AG04450 (cell line): ENCODE measurements at regions not wholly inside any gene's neighbourhood (a gene's known extent, or its start where the extent isn't known, plus 50 kb on each side); places are given as distances from the start of the nearest gene placed in this dataset.

Source experiments
- CTCF ChIA-PET: fragments of 300-600, 350-600 bp; formaldehyde crosslinking; extraction: SDS; loops from one replicate; lab custom pipeline; 2022; ENCODE audit warnings: antibody characterized with exemption, inconsistent platforms; lab: Charles Lee
- POLR2A ChIA-PET: fragments of 350-600 bp; formaldehyde crosslinking; extraction: SDS; loops from one replicate; lab custom pipeline; 2021; ENCODE audit warnings: antibody characterized with exemption, inconsistent platforms; lab: Yijun Ruan, JAX
- DNase-seq: peaks from one replicate; pipeline ENCODE4 v3.0.0-alpha.2; 2011; ENCODE audit warnings: low read depth, low spot score
- H3K27ac ChIP-seq: one replicate; pipeline ENCODE4 v1.5.1; 2012; ENCODE audit warnings: low read depth, low read length, control low read depth
- H3K27me3 ChIP-seq: one replicate; pipeline ENCODE4 v1.6.0; 2012; ENCODE audit warnings: low read length; ENCODE audit not compliant: control insufficient read depth, insufficient read depth
- H3K4me3 ChIP-seq: 2 replicates; pipeline ENCODE4 v1.5.1; 2011; ENCODE audit warnings: mild to moderate bottlenecking, low read depth, low read length, control low read depth
- H3K9me3 ChIP-seq: 2 replicates; pipeline ENCODE4 v1.5.1; 2012; ENCODE audit warnings: low read length; ENCODE audit not compliant: control insufficient read depth, insufficient read depth
- CTCF ChIP-seq: IDR thresholded peaks from 2 replicates; pipeline ENCODE4 v1.5.1; 2011; ENCODE audit warnings: low read depth, low read length, control low read depth, inconsistent platforms

- TF ChIP-seq CTCF, result no peak
- ChIA-PET POLR2A (interaction anchor here (0.9 to 1.8 kb wide), 4 partner anchors 31 to 286 kb away, joined by 3 to 11 read pairs (median 8); no protein-coding TSS in a partner anchor), CTCF (interaction anchor here (0.7 kb wide), 1 partner anchor 31 kb away, joined by 3 read pairs; no protein-coding TSS in a partner anchor)
- Histone ChIP-seq H3K9me3 (peaks cover 9% of the 10 kb centered on the region), H3K4me3 (no peak overlapping the region), H3K27me3 (no peaks in the 10 kb centered on the region), H3K27ac (peak overlapping the region; percentile 75)
- DNase-seq, result peak; percentile 93
These were observed 58.9 kb downstream of the MYEOV start for GRCh38 chr11:69352715-69353319.

GRCh38 chr11:69353696-69354544, 60.0 kb downstream of the MYEOV start:
- ChIA-PET POLR2A (no interaction called here), CTCF (no interaction called here)
- Histone ChIP-seq H3K27me3 (no peaks in the 10 kb centered on the region), H3K27ac (peak overlapping the region; percentile 75), H3K4me3 (no peak overlapping the region), H3K9me3 (peaks cover 1% of the 10 kb centered on the region)
- no peak for DNase-seq
- TF ChIP-seq CTCF, result no peak

GRCh38 chr11:69354545-69354897, 60.6 kb downstream of the MYEOV start:
- CTCF ChIA-PET, result no interaction called here
- no peak for TF ChIP-seq CTCF
- no peak for DNase-seq
- Histone ChIP-seq H3K27ac (no peak overlapping the region), H3K9me3 (peaks cover 4% of the 10 kb centered on the region; the same call in 1 of the 2 replicates), H3K27me3 (no peaks in the 10 kb centered on the region), H3K4me3 (no peak overlapping the region)
- POLR2A ChIA-PET, result no interaction called here

- Histone ChIP-seq H3K27ac (no peak overlapping the region), H3K27me3 (no peaks in the 10 kb centered on the region), H3K9me3 (peaks cover 13% of the 10 kb centered on the region), H3K4me3 (no peak overlapping the region)
- no peak for TF ChIP-seq CTCF
- ChIA-PET POLR2A (no interaction called here), CTCF (no interaction called here)
- DNase-seq, result no peak
These were observed 61.5 kb downstream of the MYEOV start for GRCh38 chr11:69355346-69355940.
